ENCODE measurements at regions not wholly inside any gene's neighbourhood (a gene's known extent, or its start where the extent isn't known, plus 50 kb on each side); places are given as distances from the start of the nearest gene placed in this dataset.
"Not testable (repeated sequence)": the region's sequence is repeated elsewhere in the genome, so short reads cannot be mapped to it uniquely, and the experiment has no call there.

- Histone ChIP-seq H3K4me3 (ENCODE audit: low read length) (no peak overlapping the region), H3K9me3 (ENCODE audit: control insufficient read depth, low read length) (no peaks in the 10 kb centered on the region), H3K27ac (ENCODE audit: low read length) (no peak overlapping the region), H3K4me1 (ENCODE audit: control insufficient read depth, insufficient read depth, low read length) (no peaks in the 10 kb centered on the region), H3K27me3 (ENCODE audit: control insufficient read depth, insufficient read depth) (no peaks in the 10 kb centered on the region)
- DNase-seq (no peak), ATAC-seq (no peak)
- intact Hi-C loops (cut with DNase I) = no loop called here
- 88% methylated on average over 2 of the region's 2 CpGs for WGBS
Observed at GRCh38 chr1:191495040-191495439, 663.2 kb upstream of the RGS18 start.

DNA sequence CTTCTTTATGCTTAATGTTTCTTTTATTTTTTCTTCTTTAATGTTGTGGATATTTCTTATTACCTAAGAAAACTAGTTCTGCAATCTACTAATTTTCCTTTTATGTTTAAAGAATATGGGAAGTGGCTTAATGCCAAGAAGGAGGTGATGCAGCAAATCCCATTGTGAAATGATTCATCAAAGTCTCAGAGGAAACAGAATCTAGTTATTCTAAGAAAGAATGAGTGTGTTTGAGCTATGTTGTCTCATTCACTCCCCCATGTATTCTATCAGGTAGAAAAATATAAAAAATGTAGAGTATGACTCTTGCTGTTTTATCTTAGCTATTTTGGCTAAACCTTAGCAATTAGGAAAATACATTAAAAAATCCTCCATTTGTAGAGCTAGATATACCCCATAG lies 659.9 kb upstream of the RGS18 start:
- Histone ChIP-seq H3K4me3 (ENCODE audit: low read length) (no peak overlapping the region), H3K27ac (ENCODE audit: low read length) (no peak overlapping the region), H3K9me3 (ENCODE audit: control insufficient read depth, low read length) (no peaks in the 10 kb centered on the region), H3K4me1 (ENCODE audit: control insufficient read depth, insufficient read depth, low read length) (no peaks in the 10 kb centered on the region), H3K27me3 (ENCODE audit: control insufficient read depth, insufficient read depth) (no peaks in the 10 kb centered on the region)
- DNase-seq (no peak), ATAC-seq (no peak)
- intact Hi-C loops (cut with DNase I) = no loop called here

DNA sequence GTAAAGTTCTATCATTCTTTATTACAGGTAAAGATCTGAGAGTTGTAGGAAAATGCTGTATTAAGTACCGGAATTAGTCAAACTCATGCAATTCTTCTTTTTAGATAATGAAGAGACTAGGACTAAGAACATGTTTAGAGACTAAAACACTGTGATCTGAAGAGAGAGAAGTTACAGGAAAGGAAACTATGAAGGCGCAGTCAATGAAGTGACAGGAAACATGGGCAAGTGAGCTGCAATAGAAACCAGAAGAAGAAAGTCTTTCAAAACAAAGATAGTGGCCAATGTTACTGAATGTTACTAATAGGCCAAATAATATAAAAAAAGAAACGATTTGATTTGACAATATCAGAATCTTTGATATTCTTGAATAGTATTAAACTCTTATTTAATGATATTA lies 659.4 kb upstream of the RGS18 start:
- Histone ChIP-seq H3K27me3 (ENCODE audit: control insufficient read depth, insufficient read depth) (no peaks in the 10 kb centered on the region), H3K27ac (ENCODE audit: low read length) (no peak overlapping the region), H3K9me3 (ENCODE audit: control insufficient read depth, low read length) (no peaks in the 10 kb centered on the region), H3K4me1 (ENCODE audit: control insufficient read depth, insufficient read depth, low read length) (no peaks in the 10 kb centered on the region), H3K4me3 (ENCODE audit: low read length) (no peak overlapping the region)
- intact Hi-C loops (cut with DNase I) = no loop called here
- WGBS = 79% methylated on average over 3 of the region's 3 CpGs
- ATAC-seq (no peak), DNase-seq (no peak)

GRCh38 chr1:191504999-191505398 lies 653.3 kb upstream of the RGS18 start:
- ATAC-seq (no peak), DNase-seq (no peak)
- intact Hi-C loops (cut with DNase I) = no loop called here
- H3K9me3 ChIP-seq (ENCODE audit: control insufficient read depth, low read length) = no peaks in the 10 kb centered on the region
- no peak overlapping the region for H3K4me3 ChIP-seq (ENCODE audit: low read length)
- H3K27ac ChIP-seq (ENCODE audit: low read length) = no peak overlapping the region
- no peaks in the 10 kb centered on the region for H3K4me1 ChIP-seq (ENCODE audit: control insufficient read depth, insufficient read depth, low read length)
- no peaks in the 10 kb centered on the region for H3K27me3 ChIP-seq (ENCODE audit: control insufficient read depth, insufficient read depth)

DNA sequence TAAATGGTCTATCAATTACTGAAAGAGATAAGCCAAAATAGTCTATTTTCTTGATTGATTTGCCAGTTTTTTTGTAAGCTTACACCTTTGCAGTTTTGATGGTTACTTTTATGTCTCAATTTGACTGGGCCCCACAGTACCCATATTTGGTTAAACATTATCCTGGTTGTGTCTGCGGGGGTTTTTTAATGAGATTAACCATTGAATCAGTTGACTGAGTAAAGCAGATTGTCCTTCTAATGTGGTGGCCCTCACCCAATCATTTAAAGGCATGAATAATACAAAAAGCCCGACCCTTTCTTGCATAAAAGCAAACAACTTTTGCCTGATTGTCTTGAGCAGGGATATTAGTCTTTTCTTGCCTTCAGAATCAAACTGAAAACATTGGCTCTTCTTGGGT lies 650.0 kb upstream of the RGS18 start:
- H3K9me3 ChIP-seq (ENCODE audit: control insufficient read depth, low read length) = no peaks in the 10 kb centered on the region
- H3K4me3 ChIP-seq (ENCODE audit: low read length) = no peak overlapping the region
- no peak for DNase-seq
- 81% methylated on average over 2 of the region's 2 CpGs for WGBS
- H3K27me3 ChIP-seq (ENCODE audit: control insufficient read depth, insufficient read depth) = no peaks in the 10 kb centered on the region
- ATAC-seq = no peak
- intact Hi-C loops (cut with DNase I) = no loop called here
- H3K4me1 ChIP-seq (ENCODE audit: control insufficient read depth, insufficient read depth, low read length) = no peaks in the 10 kb centered on the region
- no peak overlapping the region for H3K27ac ChIP-seq (ENCODE audit: low read length)

GRCh38 chr1:191511480-191511879 lies 646.8 kb upstream of the RGS18 start:
- intact Hi-C loops (cut with DNase I); H3K27me3 ChIP-seq (ENCODE audit: control insufficient read depth, insufficient read depth); ATAC-seq; H3K27ac ChIP-seq (ENCODE audit: low read length); H3K9me3 ChIP-seq (ENCODE audit: control insufficient read depth, low read length); H3K4me3 ChIP-seq (ENCODE audit: low read length); H3K4me1 ChIP-seq (ENCODE audit: control insufficient read depth, insufficient read depth, low read length); DNase-seq: not testable (repeated sequence)
- WGBS = 82% methylated on average over 3 of the region's 3 CpGs

DNA sequence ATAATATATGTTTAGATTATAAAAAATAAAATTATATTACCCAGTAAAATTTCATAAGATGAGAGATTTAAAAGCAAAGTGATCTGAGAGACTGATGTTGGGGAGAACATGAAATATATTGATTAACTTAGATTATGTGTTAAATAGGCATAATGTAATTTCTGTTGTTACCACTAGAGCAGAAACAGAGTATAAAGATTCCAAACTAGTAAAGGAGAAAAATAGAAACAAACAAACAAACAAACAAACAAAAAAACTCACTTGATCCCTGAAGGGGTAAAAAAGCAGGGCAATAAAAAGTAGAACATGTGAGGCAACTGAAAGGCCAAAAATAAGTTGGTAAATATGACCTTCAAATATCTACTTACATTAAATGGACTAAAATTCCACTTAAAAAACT lies 640.4 kb upstream of the RGS18 start:
- DNase-seq (no peak), ATAC-seq (no peak)
- Histone ChIP-seq H3K27me3 (ENCODE audit: control insufficient read depth, insufficient read depth) (no peaks in the 10 kb centered on the region), H3K4me1 (ENCODE audit: control insufficient read depth, insufficient read depth, low read length) (no peaks in the 10 kb centered on the region), H3K9me3 (ENCODE audit: control insufficient read depth, low read length) (no peaks in the 10 kb centered on the region), H3K27ac (ENCODE audit: low read length) (no peak overlapping the region), H3K4me3 (ENCODE audit: low read length) (no peak overlapping the region)
- intact Hi-C loops (cut with DNase I) = no loop called here

- H3K27me3 ChIP-seq (ENCODE audit: control insufficient read depth, insufficient read depth) = no peaks in the 10 kb centered on the region
- no peak overlapping the region for H3K27ac ChIP-seq (ENCODE audit: low read length)
- no peak for ATAC-seq
- no peak overlapping the region for H3K4me3 ChIP-seq (ENCODE audit: low read length)
- intact Hi-C loops (cut with DNase I) = no loop called here
- no peaks in the 10 kb centered on the region for H3K9me3 ChIP-seq (ENCODE audit: control insufficient read depth, low read length)
- DNase-seq = no peak
- no peaks in the 10 kb centered on the region for H3K4me1 ChIP-seq (ENCODE audit: control insufficient read depth, insufficient read depth, low read length)
Observed at GRCh38 chr1:191519519-191519918, 638.7 kb upstream of the RGS18 start.

GRCh38 chr1:191520345-191520744 lies 637.9 kb upstream of the RGS18 start:
- no peak overlapping the region for H3K27ac ChIP-seq (ENCODE audit: low read length)
- no peak overlapping the region for H3K4me3 ChIP-seq (ENCODE audit: low read length)
- H3K9me3 ChIP-seq (ENCODE audit: control insufficient read depth, low read length) = no peaks in the 10 kb centered on the region
- no peaks in the 10 kb centered on the region for H3K27me3 ChIP-seq (ENCODE audit: control insufficient read depth, insufficient read depth)
- no peak for DNase-seq
- no peak for ATAC-seq
- 38% methylated on average over 3 of the region's 3 CpGs for WGBS
- intact Hi-C loops (cut with DNase I) = no loop called here
- H3K4me1 ChIP-seq (ENCODE audit: control insufficient read depth, insufficient read depth, low read length) = no peaks in the 10 kb centered on the region

DNA sequence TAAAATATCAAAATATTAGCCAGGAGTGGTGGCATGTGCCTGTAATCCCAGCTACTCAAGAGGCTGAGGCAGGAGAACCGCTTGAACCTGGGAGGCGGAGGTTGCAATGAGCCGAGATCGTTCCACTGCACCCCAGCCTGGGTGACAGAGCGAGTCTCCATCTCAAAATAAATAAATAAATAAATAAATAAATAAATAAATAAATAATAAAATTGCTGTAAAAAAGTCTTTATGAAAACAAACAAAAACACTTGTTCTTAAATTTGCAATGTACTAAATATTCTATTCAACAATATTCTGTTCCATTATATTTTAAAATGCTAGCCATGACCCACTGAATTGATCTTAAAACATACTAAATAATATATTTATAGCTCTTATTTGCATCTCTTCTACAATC lies 632.3 kb upstream of the RGS18 start:
- ATAC-seq; H3K27me3 ChIP-seq (ENCODE audit: control insufficient read depth, insufficient read depth); H3K9me3 ChIP-seq (ENCODE audit: control insufficient read depth, low read length); H3K4me1 ChIP-seq (ENCODE audit: control insufficient read depth, insufficient read depth, low read length); H3K4me3 ChIP-seq (ENCODE audit: low read length); DNase-seq; H3K27ac ChIP-seq (ENCODE audit: low read length); intact Hi-C loops (cut with DNase I): not testable (repeated sequence)
- WGBS = 91% methylated on average over 5 of the region's 5 CpGs

- 81% methylated on average over 6 of the region's 6 CpGs for WGBS
- H3K27ac ChIP-seq (ENCODE audit: low read length) = no peak overlapping the region
- H3K4me1 ChIP-seq (ENCODE audit: control insufficient read depth, insufficient read depth, low read length) = no peaks in the 10 kb centered on the region
- no peaks in the 10 kb centered on the region for H3K9me3 ChIP-seq (ENCODE audit: control insufficient read depth, low read length)
- ATAC-seq = no peak
- no peak overlapping the region for H3K4me3 ChIP-seq (ENCODE audit: low read length)
- intact Hi-C loops (cut with DNase I) = no loop called here
- no peak for DNase-seq
- no peaks in the 10 kb centered on the region for H3K27me3 ChIP-seq (ENCODE audit: control insufficient read depth, insufficient read depth)
Observed at GRCh38 chr1:191528275-191528674, 630.0 kb upstream of the RGS18 start.

DNA sequence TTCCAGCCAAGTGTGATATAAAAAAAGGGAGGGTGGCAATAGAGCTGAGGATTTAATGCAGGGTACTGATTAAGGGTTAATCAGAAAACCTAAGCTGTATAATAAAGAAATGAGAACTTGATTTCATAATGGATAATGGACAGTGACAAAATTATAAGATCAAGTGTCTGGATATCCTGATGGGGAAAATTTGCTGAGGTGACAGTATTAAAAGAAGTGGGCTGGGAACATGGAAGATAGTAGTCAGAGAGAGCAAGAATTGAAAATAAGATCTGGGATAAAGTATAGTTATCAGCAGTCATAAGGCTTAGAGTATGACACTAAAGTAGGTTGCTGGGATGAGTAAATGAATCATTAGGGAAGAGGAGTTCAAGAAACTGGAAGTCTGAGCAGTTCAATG lies 627.3 kb upstream of the RGS18 start:
- H3K9me3 ChIP-seq (ENCODE audit: control insufficient read depth, low read length) = no peaks in the 10 kb centered on the region
- no peak overlapping the region for H3K27ac ChIP-seq (ENCODE audit: low read length)
- H3K27me3 ChIP-seq (ENCODE audit: control insufficient read depth, insufficient read depth) = no peaks in the 10 kb centered on the region
- no peak overlapping the region for H3K4me3 ChIP-seq (ENCODE audit: low read length)
- ATAC-seq (no peak), DNase-seq (no peak)
- H3K4me1 ChIP-seq (ENCODE audit: control insufficient read depth, insufficient read depth, low read length) = no peaks in the 10 kb centered on the region
- intact Hi-C loops (cut with DNase I) = no loop called here

All from right cardiac atrium (tissue), 5 donors.